Osteoblast (primary cell): ENCODE measurements at regions not wholly inside any gene's neighbourhood (a gene's known extent, or its start where the extent isn't known, plus 50 kb on each side); places are given as distances from the start of the nearest gene placed in this dataset.

ENCODE experiments used
- DNase-seq: peaks from one replicate; pipeline ENCODE4 v3.0.0; 2011; ENCODE audit warnings: low spot score, mixed read lengths; ENCODE audit not compliant: insufficient read length; ENCODE audit errors: missing footprints
- H2AFZ ChIP-seq: 2 replicates; pipeline ENCODE4 v1.6.0; 2011; ENCODE audit warnings: mild to moderate bottlenecking, low read length
- H3K27ac ChIP-seq: 2 replicates; pipeline ENCODE4 v1.5.1; 2011; ENCODE audit warnings: mild to moderate bottlenecking, low read depth, low read length, moderate library complexity
- H3K27me3 ChIP-seq: 2 replicates; pipeline ENCODE4 v1.6.0; 2012; ENCODE audit warnings: mild to moderate bottlenecking, control low read depth, inconsistent platforms, low read length, moderate library complexity; ENCODE audit not compliant: insufficient read depth
- H3K36me3 ChIP-seq: 2 replicates; pipeline ENCODE4 v1.5.1; 2011; ENCODE audit warnings: mild to moderate bottlenecking, low read length, control low read depth, moderate library complexity; ENCODE audit not compliant: insufficient read depth
- H3K4me1 ChIP-seq: 2 replicates; pipeline ENCODE4 v1.5.1; 2011; ENCODE audit warnings: mild to moderate bottlenecking, low read length, control low read depth, moderate library complexity; ENCODE audit not compliant: insufficient read depth
- H3K4me2 ChIP-seq: 2 replicates; pipeline ENCODE4 v1.6.0; 2011; ENCODE audit warnings: mild to moderate bottlenecking, low read length; ENCODE audit not compliant: insufficient read depth
- H3K4me3 ChIP-seq: fragments of 200-600 bp; sonication (generic); 3 replicates; pipeline ENCODE4 v1.5.1; 2012; ENCODE audit warnings: mild to moderate bottlenecking, low read length, inconsistent platforms; ENCODE audit not compliant: insufficient read depth
- H3K79me2 ChIP-seq: 2 replicates; pipeline ENCODE4 v1.6.0; 2012; ENCODE audit warnings: mild to moderate bottlenecking, low read length, control low read depth, inconsistent platforms; ENCODE audit not compliant: insufficient read depth
- H3K9me3 ChIP-seq: 2 replicates; pipeline ENCODE4 v1.5.1; 2011; ENCODE audit warnings: low read depth, low read length, control low read depth
- H4K20me1 ChIP-seq: 2 replicates; pipeline ENCODE4 v1.6.0; 2012; ENCODE audit warnings: mild to moderate bottlenecking, low read length, control low read depth; ENCODE audit not compliant: insufficient read depth
- CTCF ChIP-seq: IDR thresholded peaks from 2 replicates; pipeline ENCODE4 v1.5.1; 2011; ENCODE audit warnings: mild to moderate bottlenecking, low read depth, low read length, moderate library complexity; ENCODE audit errors: extremely low read depth

- H3K4me2 ChIP-seq: no peak overlapping the region
- H3K27me3 ChIP-seq: peaks cover 10% of the 10 kb centered on the region
- no peak overlapping the region for H3K27ac ChIP-seq
- H3K79me2 ChIP-seq: no peaks in the 10 kb centered on the region
- no peak overlapping the region for H2AFZ ChIP-seq
- TF ChIP-seq CTCF: no peak
- H3K36me3 ChIP-seq: no peaks in the 10 kb centered on the region
- no peak for DNase-seq
- H4K20me1 ChIP-seq: no peaks in the 10 kb centered on the region
- H3K9me3 ChIP-seq: no peaks in the 10 kb centered on the region
- no peaks in the 10 kb centered on the region for H3K4me1 ChIP-seq
- H3K4me3 ChIP-seq: no peak overlapping the region
Measured at GRCh38 chrX:38973322-38973721, 172.1 kb downstream of the MID1IP1 start.

- TF ChIP-seq CTCF: no peak
- no peaks in the 10 kb centered on the region for H3K9me3 ChIP-seq
- no peaks in the 10 kb centered on the region for H3K36me3 ChIP-seq
- no peaks in the 10 kb centered on the region for H3K4me1 ChIP-seq
- no peak overlapping the region for H3K4me2 ChIP-seq
- no peak overlapping the region for H3K27ac ChIP-seq
- DNase-seq: no peak
- H2AFZ ChIP-seq: no peak overlapping the region
- H4K20me1 ChIP-seq: no peaks in the 10 kb centered on the region
- no peak overlapping the region for H3K4me3 ChIP-seq
- peaks cover 10% of the 10 kb centered on the region for H3K27me3 ChIP-seq
- H3K79me2 ChIP-seq: no peaks in the 10 kb centered on the region
Measured at GRCh38 chrX:38974542-38974941, 173.3 kb downstream of the MID1IP1 start.

- Histone ChIP-seq H3K4me3 (no peak overlapping the region), H2AFZ (no peak overlapping the region), H3K36me3 (no peaks in the 10 kb centered on the region), H3K27ac (no peak overlapping the region), H3K27me3 (peaks cover 7% of the 10 kb centered on the region), H3K4me1 (no peaks in the 10 kb centered on the region), H3K79me2 (no peaks in the 10 kb centered on the region), H3K9me3 (no peaks in the 10 kb centered on the region), H3K4me2 (no peak overlapping the region), H4K20me1 (no peaks in the 10 kb centered on the region)
- TF ChIP-seq CTCF: no peak
- no peak for DNase-seq
Measured at GRCh38 chrX:38975368-38975942, 174.2 kb downstream of the MID1IP1 start.

DNA sequence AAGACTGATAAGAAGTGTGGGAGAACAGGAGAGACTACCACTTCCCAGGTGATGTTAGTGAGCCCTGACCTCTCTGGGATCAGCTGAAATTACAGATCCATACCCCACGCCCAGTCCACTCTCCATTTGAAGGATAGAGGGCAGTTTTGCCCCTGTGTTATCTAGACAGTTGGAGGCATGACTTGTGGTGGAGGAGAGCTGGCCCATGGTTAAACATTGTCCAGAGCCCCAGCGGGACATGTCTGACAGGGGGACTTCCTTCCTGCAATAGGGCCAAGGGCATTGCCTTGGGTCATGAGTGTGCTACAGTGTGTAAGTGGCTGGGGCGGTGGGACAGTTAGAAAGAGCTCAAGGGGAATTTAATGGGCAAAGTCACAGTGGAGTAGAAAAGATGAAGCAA lies 181.1 kb downstream of the MID1IP1 start:
- DNase-seq: no peak
- Histone ChIP-seq H2AFZ (no peak overlapping the region), H3K4me2 (no peak overlapping the region), H3K79me2 (no peaks in the 10 kb centered on the region), H3K27me3 (peaks cover 5% of the 10 kb centered on the region), H4K20me1 (no peaks in the 10 kb centered on the region), H3K4me1 (no peaks in the 10 kb centered on the region), H3K36me3 (no peaks in the 10 kb centered on the region), H3K4me3 (no peak overlapping the region), H3K27ac (no peak overlapping the region), H3K9me3 (no peaks in the 10 kb centered on the region)
- no peak for TF ChIP-seq CTCF
